Activated naive CD4-positive, alpha-beta T cell treated with anti-CD3 and anti-CD28 coated beads, Interleukin-2, amount 50 U/mL, for 24 hours (primary cell): ENCODE measurements at regions not wholly inside any gene's neighbourhood (a gene's known extent, or its start where the extent isn't known, plus 50 kb on each side); places are given as distances from the start of the nearest gene placed in this dataset.

ENCODE experiments used
- H3K27ac Mint-ChIP-seq: one replicate; pipeline ENCODE4 v1.8.0; 2021; ENCODE audit warnings: mild to moderate bottlenecking, mixed read lengths
- H3K27me3 Mint-ChIP-seq: one replicate; pipeline ENCODE4 v1.8.0; 2021; ENCODE audit warnings: mixed read lengths
- H3K36me3 Mint-ChIP-seq: one replicate; pipeline ENCODE4 v1.8.0; 2021; ENCODE audit warnings: mixed read lengths
- H3K4me1 Mint-ChIP-seq: one replicate; pipeline ENCODE4 v1.8.0; 2021; ENCODE audit warnings: mixed read lengths
- H3K4me3 Mint-ChIP-seq: one replicate; pipeline ENCODE4 v1.8.0; 2021; ENCODE audit warnings: mild to moderate bottlenecking, mixed read lengths
- H3K9me3 Mint-ChIP-seq: one replicate; pipeline ENCODE4 v1.8.0; 2021; ENCODE audit warnings: mixed read lengths

DNA sequence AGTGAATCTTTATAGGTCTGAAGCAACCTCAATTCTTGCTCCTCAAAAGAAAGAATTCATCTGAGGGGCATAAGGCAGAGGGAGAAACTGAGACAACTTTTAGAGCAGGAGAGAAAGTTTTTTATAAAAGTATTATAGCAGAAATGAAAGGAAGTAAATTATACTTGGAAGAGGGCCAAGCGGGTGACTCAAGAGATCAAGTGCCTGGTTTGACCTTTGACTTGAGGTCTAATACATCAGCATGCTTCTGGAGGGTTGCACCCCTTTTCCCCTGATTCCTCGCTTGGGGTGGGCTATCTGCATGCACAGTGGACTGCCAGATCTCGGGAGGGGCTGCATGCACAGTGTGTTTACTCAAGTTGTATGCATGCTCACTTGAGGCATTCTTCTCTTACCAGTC lies 268.5 kb upstream of the LRATD1 start:
- Mint-ChIP-seq H3K4me1 (no peaks in the 10 kb centered on the region), H3K4me3 (no peak overlapping the region), H3K27ac (no peak overlapping the region), H3K27me3 (no peaks in the 10 kb centered on the region), H3K9me3 (no peaks in the 10 kb centered on the region), H3K36me3 (no peaks in the 10 kb centered on the region)

DNA sequence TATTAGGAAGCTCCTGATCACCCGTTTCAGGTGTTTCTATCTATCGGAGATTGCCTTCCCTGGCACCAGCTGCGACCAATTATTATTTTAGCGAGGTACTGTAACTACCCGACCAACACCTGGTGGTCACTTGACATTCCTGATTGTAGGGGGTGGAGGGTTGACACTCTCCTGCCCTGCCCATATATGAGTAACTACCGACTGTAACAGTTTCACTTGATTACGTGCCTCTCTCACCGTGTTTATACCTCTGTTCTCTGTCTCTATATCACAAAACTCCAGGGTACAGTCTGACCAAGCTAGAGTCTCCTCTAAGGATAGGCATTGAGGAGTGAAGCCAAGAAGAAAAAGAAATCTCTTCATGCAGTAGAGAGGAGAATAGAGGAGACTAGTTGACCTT lies 268.0 kb upstream of the LRATD1 start:
- Mint-ChIP-seq H3K36me3 (no peaks in the 10 kb centered on the region), H3K4me3 (no peak overlapping the region), H3K27ac (no peak overlapping the region), H3K9me3 (no peaks in the 10 kb centered on the region), H3K4me1 (no peaks in the 10 kb centered on the region), H3K27me3 (no peaks in the 10 kb centered on the region)

DNA sequence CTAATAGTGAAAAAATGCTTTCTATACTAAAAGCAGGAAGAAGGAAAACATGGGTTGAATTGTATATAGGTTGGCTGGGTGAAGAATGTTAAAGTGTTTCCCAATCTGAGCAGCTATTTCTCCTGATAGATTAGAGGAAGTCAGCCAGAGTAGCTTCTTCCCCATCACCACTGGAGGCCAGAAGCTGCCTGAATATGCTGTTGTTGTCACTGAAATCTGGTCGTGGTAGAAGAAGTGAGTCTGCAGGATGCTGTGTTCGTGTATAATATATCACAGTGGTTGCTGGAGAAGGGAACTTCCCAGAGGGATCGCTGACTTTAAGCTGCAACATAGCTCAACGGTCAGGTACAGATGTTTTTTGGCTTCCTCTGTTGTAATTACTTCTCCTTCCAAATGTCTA lies 247.5 kb upstream of the LRATD1 start:
- no peak overlapping the region for H3K4me3 Mint-ChIP-seq
- no peaks in the 10 kb centered on the region for H3K4me1 Mint-ChIP-seq
- no peaks in the 10 kb centered on the region for H3K36me3 Mint-ChIP-seq
- H3K27me3 Mint-ChIP-seq, result no peaks in the 10 kb centered on the region
- no peak overlapping the region for H3K27ac Mint-ChIP-seq
- peaks cover 7% of the 10 kb centered on the region for H3K9me3 Mint-ChIP-seq

DNA sequence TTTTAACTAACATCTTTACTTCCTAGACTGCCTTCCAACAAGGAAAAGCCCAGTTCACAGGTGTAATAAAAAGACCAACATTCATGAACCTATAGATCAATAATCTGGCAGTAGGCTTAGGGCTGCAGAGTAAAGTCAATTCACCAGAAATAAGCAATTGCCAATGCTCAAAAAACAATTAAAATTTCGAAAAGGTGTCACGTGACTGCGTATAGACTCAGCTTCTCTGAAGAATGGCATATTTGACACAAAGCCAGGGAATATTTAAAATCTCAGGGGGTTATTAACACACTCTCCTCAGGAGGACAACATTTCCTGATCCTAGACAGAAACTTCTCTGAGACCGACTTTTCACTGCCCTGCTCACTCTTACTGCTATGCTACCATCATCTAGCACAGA lies 245.2 kb upstream of the LRATD1 start:
- Mint-ChIP-seq H3K27me3 (no peaks in the 10 kb centered on the region), H3K4me3 (no peak overlapping the region), H3K9me3 (peaks cover 4% of the 10 kb centered on the region), H3K27ac (no peak overlapping the region), H3K4me1 (no peaks in the 10 kb centered on the region), H3K36me3 (no peaks in the 10 kb centered on the region)

DNA sequence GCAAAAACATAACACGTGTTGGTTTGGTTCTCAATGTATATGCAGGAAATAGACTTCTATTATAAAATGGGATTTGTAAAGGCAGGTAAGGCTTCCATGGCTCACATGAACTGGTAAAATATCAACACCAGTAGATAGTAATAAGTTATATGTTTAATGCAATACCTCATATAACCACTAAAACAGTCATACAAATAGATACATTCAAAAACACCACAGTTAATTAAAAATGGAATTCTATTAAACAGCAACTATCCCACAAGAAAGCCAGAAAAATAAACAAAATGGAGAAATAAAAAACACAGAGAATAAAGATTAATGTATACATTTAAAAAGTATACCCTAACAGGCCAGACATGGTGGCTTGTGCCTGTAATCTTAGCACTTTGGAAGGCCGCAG lies 243.8 kb upstream of the LRATD1 start:
- Mint-ChIP-seq H3K27me3 (no peaks in the 10 kb centered on the region), H3K27ac (no peak overlapping the region)

DNA sequence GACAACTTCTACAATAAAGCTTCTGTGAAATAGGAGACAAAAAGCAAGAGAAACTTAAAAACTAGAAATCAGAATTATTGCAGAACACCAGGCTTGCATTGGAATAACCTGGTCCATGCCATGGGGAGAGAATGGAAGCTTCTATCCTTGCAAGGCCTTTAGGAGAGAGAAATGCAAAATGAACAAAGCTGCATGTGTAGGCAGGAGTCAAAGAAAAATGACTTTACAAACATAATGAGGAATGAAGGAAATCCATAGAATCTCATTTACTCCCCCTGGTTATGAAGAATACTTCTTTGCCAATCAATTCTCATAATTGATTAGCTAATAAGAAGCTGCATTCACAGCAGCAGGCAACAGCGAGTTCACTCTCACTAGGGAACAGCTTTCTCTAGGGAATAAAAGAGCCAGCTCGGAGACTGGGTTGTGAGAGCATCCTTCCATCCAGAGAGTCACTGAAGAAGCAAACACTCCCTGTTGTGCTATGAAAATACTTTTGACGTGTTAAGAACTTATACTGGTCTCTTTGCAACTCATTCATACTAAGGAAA lies 235.9 kb upstream of the LRATD1 start:
- no peak overlapping the region for H3K27ac Mint-ChIP-seq
- no peaks in the 10 kb centered on the region for H3K36me3 Mint-ChIP-seq
- no peaks in the 10 kb centered on the region for H3K27me3 Mint-ChIP-seq
- H3K9me3 Mint-ChIP-seq, result no peaks in the 10 kb centered on the region
- H3K4me3 Mint-ChIP-seq, result no peak overlapping the region
- H3K4me1 Mint-ChIP-seq, result no peaks in the 10 kb centered on the region

More for the DNA sequence above, 243.8 kb upstream of the LRATD1 start:
- Mint-ChIP-seq H3K9me3 (peaks cover 4% of the 10 kb centered on the region), H3K4me1 (no peaks in the 10 kb centered on the region), H3K36me3 (no peaks in the 10 kb centered on the region), H3K4me3 (no peak overlapping the region)

DNA sequence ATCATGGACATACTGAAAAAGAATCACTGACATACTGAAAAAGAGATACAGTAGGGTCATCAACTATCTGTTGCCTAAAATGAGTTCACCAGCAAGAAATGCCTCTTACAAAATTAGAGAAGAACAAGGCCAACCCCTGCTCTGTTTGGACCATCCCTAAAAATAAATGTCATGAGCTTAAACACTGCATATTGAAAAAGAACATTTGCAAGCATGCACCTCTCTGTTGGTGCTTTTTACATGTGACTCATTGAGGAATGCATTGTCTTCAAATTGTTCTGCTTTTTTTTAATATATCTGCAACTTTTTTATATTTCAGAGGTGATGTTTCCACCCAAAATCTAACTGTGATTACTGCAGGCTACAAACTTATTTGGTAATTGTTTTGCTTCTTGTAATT lies 233.9 kb upstream of the LRATD1 start:
- no peaks in the 10 kb centered on the region for H3K9me3 Mint-ChIP-seq
- H3K36me3 Mint-ChIP-seq, result no peaks in the 10 kb centered on the region
- H3K27ac Mint-ChIP-seq, result no peak overlapping the region
- H3K4me3 Mint-ChIP-seq, result no peak overlapping the region
- no peaks in the 10 kb centered on the region for H3K4me1 Mint-ChIP-seq
- H3K27me3 Mint-ChIP-seq, result no peaks in the 10 kb centered on the region

DNA sequence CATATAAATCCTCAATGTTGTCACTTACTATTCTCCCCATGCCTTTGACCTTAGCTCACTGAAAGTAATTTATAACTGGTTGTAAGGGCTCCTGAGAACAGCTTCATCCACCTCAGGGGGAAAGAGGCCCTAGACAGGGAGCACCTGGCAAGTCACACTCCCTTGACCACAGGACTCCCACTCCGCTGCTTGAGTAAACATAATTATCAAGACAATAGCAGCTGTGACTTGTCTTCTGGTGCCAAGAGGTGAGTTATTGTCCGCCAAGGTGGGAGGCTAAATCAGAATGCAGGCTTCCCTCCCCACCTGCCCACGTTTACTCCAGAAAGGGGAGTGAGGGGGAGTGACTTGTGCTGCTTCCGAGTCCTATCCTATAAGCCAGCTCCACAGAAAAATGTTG lies 230.6 kb upstream of the LRATD1 start:
- H3K4me1 Mint-ChIP-seq, result no peaks in the 10 kb centered on the region
- no peak overlapping the region for H3K4me3 Mint-ChIP-seq
- no peaks in the 10 kb centered on the region for H3K36me3 Mint-ChIP-seq
- no peaks in the 10 kb centered on the region for H3K27me3 Mint-ChIP-seq
- H3K27ac Mint-ChIP-seq, result no peak overlapping the region
- no peaks in the 10 kb centered on the region for H3K9me3 Mint-ChIP-seq

DNA sequence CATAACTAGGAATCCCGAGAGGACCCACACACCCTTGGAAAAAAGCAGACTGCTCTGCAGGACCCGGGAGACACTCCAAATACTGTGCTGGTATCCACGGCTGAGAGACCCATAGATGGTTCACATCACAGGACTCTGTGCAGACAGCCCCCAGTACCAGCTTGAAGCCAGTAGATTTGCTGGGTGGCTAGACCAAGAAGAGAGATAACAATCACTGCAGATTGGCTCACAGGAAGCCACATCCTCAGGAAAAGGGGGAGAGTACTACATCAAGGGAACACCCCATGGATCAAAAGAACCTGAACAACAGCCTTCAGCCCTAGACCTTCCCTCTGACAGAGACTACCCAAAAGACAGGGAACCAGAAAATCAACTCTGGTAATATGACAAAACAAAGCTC lies 223.8 kb upstream of the LRATD1 start:
- no peaks in the 10 kb centered on the region for H3K27me3 Mint-ChIP-seq
- no peaks in the 10 kb centered on the region for H3K36me3 Mint-ChIP-seq

DNA sequence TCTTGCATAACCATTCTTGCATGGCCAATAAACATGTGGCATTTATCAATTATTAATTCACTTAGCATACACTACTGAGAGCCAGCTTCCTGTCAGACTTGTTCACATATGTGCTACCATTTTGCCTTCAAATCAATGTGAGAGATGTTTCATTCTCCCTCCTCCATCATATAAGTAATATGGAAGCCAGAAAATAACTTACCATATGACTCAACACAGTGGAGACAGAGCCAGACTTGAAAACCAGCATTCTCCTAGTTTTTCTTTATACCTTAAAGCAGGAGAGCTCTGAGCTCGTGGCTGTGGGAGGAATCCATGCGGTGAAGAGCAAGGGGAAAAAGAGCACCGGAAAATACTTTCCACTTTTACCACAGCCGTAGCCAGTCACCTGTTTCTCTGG lies 215.0 kb upstream of the LRATD1 start:
- H3K9me3 Mint-ChIP-seq, result peaks cover 9% of the 10 kb centered on the region
- H3K27me3 Mint-ChIP-seq, result no peaks in the 10 kb centered on the region
- H3K27ac Mint-ChIP-seq, result no peak overlapping the region
- no peaks in the 10 kb centered on the region for H3K4me1 Mint-ChIP-seq
- no peaks in the 10 kb centered on the region for H3K36me3 Mint-ChIP-seq
- no peak overlapping the region for H3K4me3 Mint-ChIP-seq

More for the DNA sequence above, 223.8 kb upstream of the LRATD1 start:
- H3K9me3 Mint-ChIP-seq, result peaks cover 5% of the 10 kb centered on the region
- no peak overlapping the region for H3K27ac Mint-ChIP-seq
- H3K4me1 Mint-ChIP-seq, result no peaks in the 10 kb centered on the region
- H3K4me3 Mint-ChIP-seq, result no peak overlapping the region

DNA sequence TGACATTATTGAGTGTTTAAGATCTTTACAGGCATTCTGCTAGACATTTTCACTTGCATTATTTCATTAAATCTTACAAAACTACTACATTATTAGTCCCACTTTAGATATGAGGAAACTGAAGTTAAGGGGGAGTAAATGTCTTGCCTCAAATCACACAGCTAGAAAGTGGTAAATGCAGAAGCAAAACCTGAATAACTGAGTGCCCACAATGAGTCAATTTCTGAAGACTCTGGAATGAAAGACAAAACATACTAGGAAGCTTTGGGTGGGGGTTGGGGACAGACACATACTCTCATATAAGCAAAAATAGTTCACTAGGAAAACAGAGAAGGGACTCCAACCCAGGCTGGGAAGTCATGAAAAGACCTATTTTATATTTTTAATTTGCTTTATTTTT lies 214.4 kb upstream of the LRATD1 start:
- no peaks in the 10 kb centered on the region for H3K4me1 Mint-ChIP-seq

DNA sequence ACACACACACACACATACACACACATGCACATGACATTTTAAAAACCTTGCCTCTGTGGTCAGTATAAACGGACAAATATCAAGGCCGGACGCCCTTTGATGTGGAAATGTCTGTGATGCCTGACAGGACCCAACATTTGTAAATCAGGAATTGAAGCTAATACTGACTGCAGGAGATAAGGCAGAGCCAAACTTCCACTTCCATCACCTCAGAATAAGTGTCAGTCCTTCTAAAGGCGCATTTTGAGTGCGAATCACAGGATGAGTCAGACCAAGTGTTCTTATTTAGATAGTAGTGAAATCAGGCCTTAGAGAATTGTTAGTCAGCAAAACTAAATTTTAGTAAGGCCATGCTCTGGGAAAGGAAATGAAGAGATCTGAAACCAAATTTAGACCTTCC lies 211.7 kb upstream of the LRATD1 start:
- Mint-ChIP-seq H3K27me3 (no peaks in the 10 kb centered on the region), H3K9me3 (peaks cover 8% of the 10 kb centered on the region), H3K4me1 (no peaks in the 10 kb centered on the region), H3K4me3 (no peak overlapping the region), H3K36me3 (no peaks in the 10 kb centered on the region), H3K27ac (no peak overlapping the region)

More for the DNA sequence above, 214.4 kb upstream of the LRATD1 start:
- H3K9me3 Mint-ChIP-seq, result peaks cover 7% of the 10 kb centered on the region
- no peaks in the 10 kb centered on the region for H3K27me3 Mint-ChIP-seq
- H3K36me3 Mint-ChIP-seq, result no peaks in the 10 kb centered on the region
- no peak overlapping the region for H3K27ac Mint-ChIP-seq
- H3K4me3 Mint-ChIP-seq, result no peak overlapping the region

DNA sequence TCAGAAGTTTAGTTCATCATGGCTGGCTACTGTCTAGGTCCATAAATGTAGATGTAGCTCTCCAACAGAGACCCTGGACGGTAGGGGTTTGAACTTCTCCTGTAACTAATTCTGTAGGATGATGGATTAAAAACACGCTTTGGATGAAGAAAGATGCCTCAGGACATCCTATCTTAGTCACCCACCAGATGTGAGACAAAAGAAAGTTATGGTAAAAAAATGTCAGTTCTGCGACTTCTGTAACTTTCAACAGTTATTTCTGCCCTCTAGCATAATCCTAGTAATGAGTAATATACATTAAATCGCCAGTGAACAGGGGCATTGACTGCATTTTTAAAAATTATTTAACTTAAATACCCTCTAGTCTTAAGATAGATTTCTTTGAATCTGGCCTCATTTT lies 210.1 kb upstream of the LRATD1 start:
- Mint-ChIP-seq H3K36me3 (no peaks in the 10 kb centered on the region), H3K27ac (no peak overlapping the region), H3K4me1 (no peaks in the 10 kb centered on the region), H3K27me3 (no peaks in the 10 kb centered on the region), H3K9me3 (peaks cover 8% of the 10 kb centered on the region), H3K4me3 (no peak overlapping the region)

DNA sequence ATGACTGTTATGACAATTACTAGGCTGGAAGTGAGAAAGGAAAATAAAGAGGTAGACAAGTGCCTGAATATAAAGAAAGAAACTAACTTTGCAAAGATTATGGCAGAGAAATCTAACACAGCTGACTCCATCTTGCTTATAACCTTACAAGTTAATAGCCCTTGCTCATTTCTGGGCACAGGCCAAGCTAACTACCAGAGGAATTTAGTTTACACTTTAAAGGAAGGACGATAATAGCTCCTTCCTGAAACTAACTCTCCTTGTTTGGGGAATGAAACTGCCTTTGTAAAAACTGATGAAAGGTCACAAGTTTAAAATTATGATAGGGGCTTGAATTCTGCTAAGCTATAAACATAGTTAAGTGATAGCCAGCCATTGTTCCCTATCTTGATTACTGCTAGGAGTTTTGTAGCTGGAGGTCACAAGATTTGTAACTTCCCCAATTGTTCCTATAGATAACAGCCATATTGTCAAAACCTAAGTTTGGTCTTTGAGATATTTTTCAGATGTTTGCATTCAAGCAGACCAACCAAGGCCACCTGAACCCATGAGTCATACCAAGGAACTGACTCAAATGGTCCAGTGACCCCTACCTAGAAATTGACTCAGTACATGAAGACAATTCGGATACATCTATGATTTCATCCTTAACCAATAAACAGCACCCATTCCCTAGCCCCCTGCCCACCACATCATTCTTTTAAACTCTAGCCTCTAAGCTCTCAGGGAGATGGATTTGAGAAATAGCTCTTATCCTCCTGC lies 209.2 kb upstream of the LRATD1 start:
- no peak overlapping the region for H3K27ac Mint-ChIP-seq
- no peaks in the 10 kb centered on the region for H3K27me3 Mint-ChIP-seq
- no peaks in the 10 kb centered on the region for H3K36me3 Mint-ChIP-seq
- no peaks in the 10 kb centered on the region for H3K4me1 Mint-ChIP-seq
- peaks cover 8% of the 10 kb centered on the region for H3K9me3 Mint-ChIP-seq
- H3K4me3 Mint-ChIP-seq, result no peak overlapping the region

DNA sequence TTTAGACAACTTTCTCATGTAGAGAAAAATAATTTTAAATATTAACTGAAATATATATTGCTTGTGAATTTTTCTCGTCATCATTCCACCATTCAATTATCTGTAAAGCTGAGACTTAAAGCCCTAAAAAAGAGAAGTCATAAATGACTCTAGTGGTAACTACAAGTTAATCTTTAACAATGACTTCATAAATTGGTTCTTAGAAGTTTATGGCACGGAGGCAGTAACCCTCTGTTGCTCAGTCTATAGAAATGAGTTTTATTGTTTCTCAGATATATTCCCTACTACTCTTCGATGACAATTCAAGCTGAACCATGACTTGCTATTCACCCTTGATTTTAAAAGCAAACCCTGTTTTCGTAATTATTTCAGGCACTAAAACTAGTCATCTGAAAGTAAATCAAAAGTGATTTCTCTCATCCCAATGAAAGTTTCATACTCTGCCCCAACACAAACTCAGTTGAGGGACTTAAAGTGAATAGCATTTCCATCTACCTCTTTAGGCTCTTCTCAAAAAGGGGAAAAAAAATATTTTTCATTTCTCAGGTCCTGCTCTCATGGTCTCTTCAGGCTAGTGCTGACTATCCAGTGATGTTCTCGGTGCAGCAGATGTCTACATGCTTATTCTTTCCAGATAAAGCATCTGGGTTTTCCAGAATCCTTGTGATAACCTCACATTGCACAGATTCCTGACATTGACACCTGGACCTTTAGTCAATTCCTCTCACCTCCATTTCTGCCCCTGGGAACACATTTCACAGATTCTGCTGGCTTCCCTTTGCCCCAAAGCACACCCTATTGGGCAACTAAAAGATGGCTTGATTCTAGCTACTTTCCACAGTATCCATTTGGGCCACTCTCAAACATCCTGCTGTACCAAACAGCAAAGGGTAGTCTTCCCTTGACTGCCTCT lies 207.8 kb upstream of the LRATD1 start:
- no peaks in the 10 kb centered on the region for H3K27me3 Mint-ChIP-seq
- no peak overlapping the region for H3K27ac Mint-ChIP-seq
- no peaks in the 10 kb centered on the region for H3K36me3 Mint-ChIP-seq
- no peaks in the 10 kb centered on the region for H3K4me1 Mint-ChIP-seq
- no peak overlapping the region for H3K4me3 Mint-ChIP-seq
- peaks cover 8% of the 10 kb centered on the region for H3K9me3 Mint-ChIP-seq

DNA sequence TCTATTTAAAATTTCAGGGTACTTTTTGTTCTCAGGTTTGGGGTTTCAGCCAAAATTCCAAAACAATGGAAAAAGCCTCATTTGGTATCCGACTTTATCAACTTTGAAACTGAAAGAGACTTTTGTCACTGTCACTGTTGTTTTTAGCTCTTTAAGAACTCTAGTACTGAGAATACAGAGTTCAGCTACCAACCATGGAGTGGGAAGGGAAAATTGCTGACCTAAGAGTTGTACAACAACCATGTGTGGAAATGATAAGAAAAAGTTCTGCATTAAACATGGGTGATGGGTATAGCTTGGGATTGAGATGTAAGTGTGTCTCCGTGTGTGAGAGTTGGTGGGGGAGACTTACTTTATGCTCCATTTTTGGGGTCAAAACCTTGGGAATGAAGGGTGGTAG lies 206.6 kb upstream of the LRATD1 start:
- Mint-ChIP-seq H3K27me3 (no peaks in the 10 kb centered on the region), H3K27ac (no peak overlapping the region), H3K36me3 (no peaks in the 10 kb centered on the region), H3K9me3 (peaks cover 8% of the 10 kb centered on the region), H3K4me1 (no peaks in the 10 kb centered on the region), H3K4me3 (no peak overlapping the region)
